ENCODE measurements at regions not wholly inside any gene's neighbourhood (a gene's known extent, or its start where the extent isn't known, plus 50 kb on each side); places are given as distances from the start of the nearest gene placed in this dataset.

GRCh38 chr18:22268641-22269128 lies 99.3 kb downstream of the GATA6 start:
- TF ChIP-seq, protein P1, sequence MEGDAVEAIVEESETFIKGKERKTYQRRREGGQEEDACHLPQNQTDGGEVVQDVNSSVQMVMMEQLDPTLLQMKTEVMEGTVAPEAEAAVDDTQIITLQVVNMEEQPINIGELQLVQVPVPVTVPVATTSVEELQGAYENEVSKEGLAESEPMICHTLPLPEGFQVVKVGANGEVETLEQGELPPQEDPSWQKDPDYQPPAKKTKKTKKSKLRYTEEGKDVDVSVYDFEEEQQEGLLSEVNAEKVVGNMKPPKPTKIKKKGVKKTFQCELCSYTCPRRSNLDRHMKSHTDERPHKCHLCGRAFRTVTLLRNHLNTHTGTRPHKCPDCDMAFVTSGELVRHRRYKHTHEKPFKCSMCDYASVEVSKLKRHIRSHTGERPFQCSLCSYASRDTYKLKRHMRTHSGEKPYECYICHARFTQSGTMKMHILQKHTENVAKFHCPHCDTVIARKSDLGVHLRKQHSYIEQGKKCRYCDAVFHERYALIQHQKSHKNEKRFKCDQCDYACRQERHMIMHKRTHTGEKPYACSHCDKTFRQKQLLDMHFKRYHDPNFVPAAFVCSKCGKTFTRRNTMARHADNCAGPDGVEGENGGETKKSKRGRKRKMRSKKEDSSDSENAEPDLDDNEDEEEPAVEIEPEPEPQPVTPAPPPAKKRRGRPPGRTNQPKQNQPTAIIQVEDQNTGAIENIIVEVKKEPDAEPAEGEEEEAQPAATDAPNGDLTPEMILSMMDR (IDR thresholded peaks at IDR 0.05 in 4 of 5, conservative IDR thresholded peaks at IDR 0.05 in 1 of 5): no peak
- TF ChIP-seq POLR2A (IDR thresholded peaks at IDR 0.05): no peak
